ENCODE measurements at regions not wholly inside any gene's neighbourhood (a gene's known extent, or its start where the extent isn't known, plus 50 kb on each side); places are given as distances from the start of the nearest gene placed in this dataset.

DNA sequence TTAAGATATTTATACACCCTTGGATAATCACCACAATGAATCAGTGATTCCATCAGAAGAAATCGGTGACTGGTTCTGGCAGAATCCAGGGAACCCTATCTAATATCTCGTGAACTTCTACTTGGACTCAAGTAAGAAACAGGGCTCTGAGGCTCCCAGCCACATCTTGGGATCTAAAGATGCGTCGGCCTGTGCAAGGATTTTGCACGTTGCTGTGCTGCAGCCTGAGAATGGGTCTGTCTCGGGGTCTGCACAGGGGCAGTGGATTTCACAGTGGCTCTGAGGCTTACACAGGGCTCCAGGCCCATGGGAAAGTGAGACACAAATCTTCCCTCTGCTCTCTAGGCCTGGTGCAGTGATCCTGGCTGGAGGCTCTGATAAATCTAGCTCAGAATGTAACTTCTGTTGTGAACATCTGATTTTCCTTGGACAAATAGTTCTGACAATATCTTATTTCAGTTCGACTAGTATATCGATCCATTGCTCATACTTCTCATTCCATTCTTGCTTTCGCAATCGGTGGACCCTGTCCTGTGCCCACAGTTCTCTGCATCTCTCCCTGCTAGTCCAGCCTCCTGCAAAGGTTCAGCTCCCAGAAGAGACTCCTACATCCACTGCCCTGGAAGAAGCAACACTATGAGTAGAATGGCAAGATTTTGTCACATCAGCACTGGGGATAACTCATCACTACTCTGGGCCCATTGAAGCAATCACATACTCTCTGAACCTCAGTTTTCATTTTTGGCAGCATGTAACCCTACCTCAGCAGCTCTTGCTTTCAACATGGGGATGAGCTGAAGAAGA lies 105.5 kb upstream of the TOP3B start:
- TF ChIP-seq, protein P1, sequence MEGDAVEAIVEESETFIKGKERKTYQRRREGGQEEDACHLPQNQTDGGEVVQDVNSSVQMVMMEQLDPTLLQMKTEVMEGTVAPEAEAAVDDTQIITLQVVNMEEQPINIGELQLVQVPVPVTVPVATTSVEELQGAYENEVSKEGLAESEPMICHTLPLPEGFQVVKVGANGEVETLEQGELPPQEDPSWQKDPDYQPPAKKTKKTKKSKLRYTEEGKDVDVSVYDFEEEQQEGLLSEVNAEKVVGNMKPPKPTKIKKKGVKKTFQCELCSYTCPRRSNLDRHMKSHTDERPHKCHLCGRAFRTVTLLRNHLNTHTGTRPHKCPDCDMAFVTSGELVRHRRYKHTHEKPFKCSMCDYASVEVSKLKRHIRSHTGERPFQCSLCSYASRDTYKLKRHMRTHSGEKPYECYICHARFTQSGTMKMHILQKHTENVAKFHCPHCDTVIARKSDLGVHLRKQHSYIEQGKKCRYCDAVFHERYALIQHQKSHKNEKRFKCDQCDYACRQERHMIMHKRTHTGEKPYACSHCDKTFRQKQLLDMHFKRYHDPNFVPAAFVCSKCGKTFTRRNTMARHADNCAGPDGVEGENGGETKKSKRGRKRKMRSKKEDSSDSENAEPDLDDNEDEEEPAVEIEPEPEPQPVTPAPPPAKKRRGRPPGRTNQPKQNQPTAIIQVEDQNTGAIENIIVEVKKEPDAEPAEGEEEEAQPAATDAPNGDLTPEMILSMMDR (IDR thresholded peaks at IDR 0.05): no peak
- no peak for TF ChIP-seq POLR2A (IDR thresholded peaks at IDR 0.05)

Measured in Peyer's patch (tissue), 4 donors.